IPS-20b (cell line): ENCODE measurements at regions not wholly inside any gene's neighbourhood (a gene's known extent, or its start where the extent isn't known, plus 50 kb on each side); places are given as distances from the start of the nearest gene placed in this dataset.
"Not testable (repeated sequence)": the region's sequence is repeated elsewhere in the genome, so short reads cannot be mapped to it uniquely, and the experiment has no call there.

ENCODE experiments used
- H3K27ac ChIP-seq: one replicate; pipeline ENCODE4 v1.5.1; 2013; ENCODE audit warnings: low read length
- H3K27me3 ChIP-seq: 2 replicates; pipeline ENCODE4 v1.6.1; 2013; ENCODE audit warnings: mild to moderate bottlenecking, low read length, inconsistent platforms; ENCODE audit not compliant: insufficient read depth
- H3K36me3 ChIP-seq: 2 replicates; pipeline ENCODE4 v1.6.1; 2013; ENCODE audit warnings: low read depth, mild to moderate bottlenecking, inconsistent platforms, low read length, moderate library complexity; ENCODE audit not compliant: insufficient read depth
- H3K4me1 ChIP-seq: 2 replicates; pipeline ENCODE4 v1.6.1; 2013; ENCODE audit warnings: mild to moderate bottlenecking, control low read depth, inconsistent platforms, low read length, moderate library complexity; ENCODE audit not compliant: insufficient read depth
- H3K4me3 ChIP-seq: 2 replicates; pipeline ENCODE4 v1.5.1; 2013; ENCODE audit warnings: mild to moderate bottlenecking, low read length, inconsistent platforms
- H3K9ac ChIP-seq: 2 replicates; pipeline ENCODE4 v1.6.1; 2013; ENCODE audit warnings: low read depth, mild to moderate bottlenecking, inconsistent platforms, low read length, moderate library complexity
- H3K9me3 ChIP-seq: 2 replicates; pipeline ENCODE4 v1.6.1; 2013; ENCODE audit warnings: mild to moderate bottlenecking, low read depth, low read length, inconsistent platforms; ENCODE audit not compliant: insufficient read depth

GRCh38 chr5:177846598-177846997 is 63.9 kb upstream of the FAM153A start:
- not testable (repeated sequence) for H3K27me3 ChIP-seq, H3K36me3 ChIP-seq, H3K4me1 ChIP-seq, H3K9me3 ChIP-seq, H3K4me3 ChIP-seq, H3K27ac ChIP-seq, H3K9ac ChIP-seq

- not testable (repeated sequence) for H3K4me1 ChIP-seq, H3K4me3 ChIP-seq, H3K27me3 ChIP-seq, H3K9me3 ChIP-seq, H3K27ac ChIP-seq, H3K9ac ChIP-seq, H3K36me3 ChIP-seq
These were observed 63.2 kb upstream of the FAM153A start for GRCh38 chr5:177845906-177846305.

- not testable (repeated sequence) for H3K4me1 ChIP-seq, H3K4me3 ChIP-seq, H3K9me3 ChIP-seq, H3K36me3 ChIP-seq, H3K27ac ChIP-seq, H3K27me3 ChIP-seq, H3K9ac ChIP-seq
These were observed 53.5 kb upstream of the FAM153A start for GRCh38 chr5:177836191-177836590.
